LoVo (cell line): ENCODE measurements at regions not wholly inside any gene's neighbourhood (a gene's known extent, or its start where the extent isn't known, plus 50 kb on each side); places are given as distances from the start of the nearest gene placed in this dataset.
"Not testable (repeated sequence)": the region's sequence is repeated elsewhere in the genome, so short reads cannot be mapped to it uniquely, and the experiment has no call there.

Experiments used
- DNase-seq: peaks from one replicate; pipeline ENCODE4 v3.0.0-alpha.2; 2016; ENCODE audit warnings: low spot score

GRCh38 chr4:56575820-56576429 lies 70.3 kb downstream of the ARL9 start:
- peak; percentile 19 for DNase-seq

GRCh38 chr4:56592417-56592816 lies 86.8 kb downstream of the ARL9 start:
- DNase-seq, result not testable (repeated sequence)
